Natural killer cell treated with Interleukin-12 subunit alpha and Interleukin-12 subunit beta and Interleukin-15 and Interleukin-18, amount 100 ng/mL, for 72 hours (primary cell): ENCODE measurements at regions not wholly inside any gene's neighbourhood (a gene's known extent, or its start where the extent isn't known, plus 50 kb on each side); places are given as distances from the start of the nearest gene placed in this dataset.
A peak's percentile ranks its signal among the peaks of the same experiment; 100 is the strongest.

Experiments used
- ATAC-seq, 2 donors: fragments of 150-1000 bp; cut with Tn5 transposase in 1 of 2; sonication (Bioruptor Pico), chemical (Tn5 transposase) in 1 of 2; 2 replicates each; pipeline ENCODE4 v1.10.0; 2021
- DNase-seq: peaks from one replicate; pipeline ENCODE4 v3.0.0; 2022; ENCODE audit warnings: low spot score
- H3K27ac Mint-ChIP-seq, 2 donors: 1 replicate in 1 of 2; 2 replicates in 1 of 2; pipeline ENCODE4 v1.8.0; 2022; ENCODE audit warnings: mixed read lengths in 2 of 2, mild to moderate bottlenecking in 1 of 2, moderate library complexity in 1 of 2
- H3K27me3 Mint-ChIP-seq, 2 donors: 1 replicate in 1 of 2; 2 replicates in 1 of 2; pipeline ENCODE4 v1.8.0; 2022; ENCODE audit warnings: mixed read lengths in 2 of 2
- H3K36me3 Mint-ChIP-seq: one replicate; pipeline ENCODE4 v1.8.0; 2022; ENCODE audit warnings: mixed read lengths
- H3K4me1 Mint-ChIP-seq, 2 donors: 1 replicate in 1 of 2; 2 replicates in 1 of 2; pipeline ENCODE4 v1.8.0; 2022; ENCODE audit warnings: low read depth in 2 of 2, mixed read lengths in 2 of 2, mild to moderate bottlenecking in 1 of 2
- H3K4me3 Mint-ChIP-seq: one replicate; pipeline ENCODE4 v1.8.0; 2022; ENCODE audit warnings: mixed read lengths
- H3K9me3 Mint-ChIP-seq: 2 replicates; pipeline ENCODE4 v1.8.0; 2022; ENCODE audit warnings: mixed read lengths

DNA sequence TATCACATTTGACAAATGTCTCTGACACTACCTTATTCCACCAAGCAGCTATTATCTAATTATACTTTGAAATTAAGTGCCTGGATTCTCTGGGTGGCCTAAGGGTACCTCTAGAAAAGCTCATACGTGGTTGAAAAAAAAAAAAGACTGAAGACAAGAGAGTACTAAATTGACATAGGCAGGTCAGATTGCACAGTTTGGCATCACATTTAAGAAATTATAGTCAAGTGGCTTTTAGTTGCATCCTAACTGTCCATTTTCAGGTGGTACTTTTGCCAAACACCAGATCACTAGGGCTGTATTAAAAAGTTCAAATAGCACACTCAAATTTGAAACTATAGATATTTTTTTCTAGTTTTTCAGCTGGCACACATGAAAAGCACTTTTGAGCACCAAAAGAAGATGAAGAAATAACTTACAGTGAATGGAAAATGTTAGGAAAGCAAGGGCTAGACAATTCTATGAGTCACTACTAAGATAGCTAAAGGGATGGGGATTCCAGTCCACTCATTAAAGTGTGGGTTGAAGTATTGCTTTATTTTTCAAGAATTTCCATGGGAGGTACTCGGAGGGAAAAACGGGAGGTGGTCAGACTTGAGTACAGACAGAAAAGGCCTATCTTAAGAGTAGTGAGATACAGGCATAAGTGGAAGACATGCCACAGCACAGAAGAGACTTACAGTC lies 106.5 kb upstream of the COL5A2 start:
- Mint-ChIP-seq H3K9me3 (peaks cover 11% of the 10 kb centered on the region), H3K27ac (no peak overlapping the region), H3K4me3 (no peak overlapping the region), H3K36me3 (peaks cover 4% of the 10 kb centered on the region), H3K27me3 (no peaks in the 10 kb centered on the region), H3K4me1 (no peaks in the 10 kb centered on the region)
- DNase-seq = no peak
- no peak for ATAC-seq

DNA sequence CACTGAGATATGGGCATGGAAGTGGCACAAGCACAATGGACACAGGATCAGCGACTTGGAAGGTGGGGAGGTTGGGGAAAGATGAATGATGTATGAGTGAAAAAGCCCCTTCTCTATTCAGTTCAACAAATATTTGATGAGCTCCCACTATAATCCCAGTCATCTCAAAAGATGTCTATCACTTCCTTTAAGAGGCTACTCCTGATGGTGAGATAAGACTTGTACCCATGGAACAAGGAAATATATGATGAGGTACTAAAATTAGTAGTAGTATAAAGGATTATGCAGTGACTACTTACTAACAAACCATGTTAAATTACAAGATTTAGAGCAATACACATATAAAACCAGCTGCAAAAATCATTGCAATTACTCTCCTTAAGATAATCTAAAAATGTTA lies 107.8 kb upstream of the COL5A2 start:
- Mint-ChIP-seq H3K4me1 (no peaks in the 10 kb centered on the region), H3K27me3 (no peaks in the 10 kb centered on the region), H3K36me3 (peaks cover 4% of the 10 kb centered on the region), H3K27ac (no peak overlapping the region), H3K4me3 (no peak overlapping the region), H3K9me3 (peaks cover 11% of the 10 kb centered on the region)
- no peak for DNase-seq
- ATAC-seq = no peak

DNA sequence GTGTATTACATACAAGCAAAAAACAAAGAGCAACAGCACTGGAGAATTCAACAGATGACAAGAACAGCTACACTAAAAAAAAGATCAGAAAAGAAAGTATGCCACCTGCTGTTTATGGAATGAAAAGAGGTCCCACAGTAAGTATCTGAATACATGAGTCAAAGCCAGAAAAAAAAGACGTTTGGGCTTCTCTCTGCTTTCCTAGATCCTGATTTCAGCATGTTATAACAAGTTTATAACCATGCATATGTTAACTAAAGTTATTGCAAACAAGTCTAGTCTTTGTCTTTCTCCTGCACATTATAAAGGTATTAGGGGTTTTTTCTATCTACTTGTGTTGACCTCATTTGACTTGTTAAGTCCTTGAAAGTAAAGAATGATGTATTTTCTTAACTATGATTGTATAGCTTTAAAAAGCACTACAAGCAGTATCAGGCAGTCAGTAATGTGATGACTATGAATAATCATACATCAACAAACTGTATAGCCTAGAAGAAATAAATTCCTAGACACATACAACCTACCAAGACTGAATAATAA lies 108.5 kb upstream of the COL5A2 start:
- ATAC-seq = no peak
- no peaks in the 10 kb centered on the region for H3K27me3 Mint-ChIP-seq
- no peak for DNase-seq
- H3K4me3 Mint-ChIP-seq = no peak overlapping the region
- H3K27ac Mint-ChIP-seq = no peak overlapping the region
- H3K9me3 Mint-ChIP-seq = peaks cover 9% of the 10 kb centered on the region
- peaks cover 4% of the 10 kb centered on the region for H3K36me3 Mint-ChIP-seq
- H3K4me1 Mint-ChIP-seq = no peaks in the 10 kb centered on the region

- H3K36me3 Mint-ChIP-seq = peaks cover 4% of the 10 kb centered on the region
- H3K4me1 Mint-ChIP-seq = no peaks in the 10 kb centered on the region
- ATAC-seq = no peak
- H3K27ac Mint-ChIP-seq = no peak overlapping the region
- no peak for DNase-seq
- H3K27me3 Mint-ChIP-seq = no peaks in the 10 kb centered on the region
- H3K4me3 Mint-ChIP-seq = no peak overlapping the region
- H3K9me3 Mint-ChIP-seq = peaks cover 5% of the 10 kb centered on the region
Observed at GRCh38 chr2:189291460-189291859, 111.9 kb upstream of the COL5A2 start.

GRCh38 chr2:189293164-189293563 lies 113.6 kb upstream of the COL5A2 start:
- no peaks in the 10 kb centered on the region for H3K4me1 Mint-ChIP-seq

GRCh38 chr2:189297446-189297845 lies 117.9 kb upstream of the COL5A2 start:
- Mint-ChIP-seq H3K36me3 (no peaks in the 10 kb centered on the region), H3K9me3 (no peaks in the 10 kb centered on the region), H3K4me3 (no peak overlapping the region), H3K27me3 (no peaks in the 10 kb centered on the region), H3K27ac (no peak overlapping the region), H3K4me1 (peaks cover 0 to 2% of the 10 kb centered on the region in 2 donors)
- no peak for DNase-seq
- no peak for ATAC-seq

More at GRCh38 chr2:189293164-189293563, 113.6 kb upstream of the COL5A2 start:
- Mint-ChIP-seq H3K9me3 (peaks cover 5% of the 10 kb centered on the region), H3K4me3 (no peak overlapping the region), H3K27me3 (no peaks in the 10 kb centered on the region), H3K36me3 (peaks cover 4% of the 10 kb centered on the region), H3K27ac (no peak overlapping the region)
- DNase-seq = no peak
- ATAC-seq = no peak

DNA sequence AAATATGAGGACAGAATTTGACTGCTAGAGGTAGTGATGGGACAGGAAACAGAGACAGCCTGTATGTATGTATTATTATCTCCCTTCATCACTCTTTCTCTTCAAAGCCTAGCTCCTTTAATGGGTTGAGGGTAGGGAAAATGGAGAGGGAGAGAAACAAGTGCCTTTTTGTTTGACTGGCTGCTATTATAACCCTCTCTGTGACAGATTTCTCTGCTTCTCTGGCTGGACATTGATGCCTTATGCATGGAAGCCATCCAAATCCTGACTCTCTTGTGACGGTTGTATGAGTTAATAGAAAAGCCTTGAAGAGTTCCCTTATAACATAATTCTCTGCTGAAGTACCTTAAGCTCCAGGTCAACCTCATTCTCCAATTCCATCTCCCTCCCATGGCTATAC lies 118.5 kb upstream of the COL5A2 start:
- ATAC-seq (no peak), DNase-seq (no peak)
- Mint-ChIP-seq H3K36me3 (no peaks in the 10 kb centered on the region), H3K9me3 (no peaks in the 10 kb centered on the region), H3K4me3 (no peak overlapping the region), H3K27me3 (no peaks in the 10 kb centered on the region), H3K27ac (no peak overlapping the region), H3K4me1 (peaks cover 0 to 5% of the 10 kb centered on the region in 2 donors)

DNA sequence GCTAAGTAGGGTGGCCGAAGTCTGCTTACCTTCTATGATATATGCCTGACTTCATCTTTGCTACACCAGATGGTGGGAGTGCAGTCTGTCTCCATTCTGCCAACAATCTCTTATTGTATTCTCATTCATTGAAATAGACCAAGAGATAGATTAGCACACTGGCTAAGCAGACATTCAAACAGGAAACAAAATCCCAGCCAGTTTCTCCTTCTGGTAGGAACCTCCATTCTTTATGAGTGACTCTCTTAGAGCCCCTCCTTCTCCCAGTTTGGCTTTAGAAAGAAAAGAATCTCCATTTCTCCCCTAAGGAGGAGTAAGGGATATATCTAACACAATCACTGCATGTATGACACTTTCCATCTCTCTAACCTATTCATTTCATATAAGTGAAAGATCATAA lies 118.9 kb upstream of the COL5A2 start:
- H3K4me1 Mint-ChIP-seq = peaks cover 0 to 5% of the 10 kb centered on the region in 2 donors
- ATAC-seq = no peak
- no peak for DNase-seq
- H3K9me3 Mint-ChIP-seq = no peaks in the 10 kb centered on the region
- no peaks in the 10 kb centered on the region for H3K27me3 Mint-ChIP-seq
- H3K4me3 Mint-ChIP-seq = no peak overlapping the region
- no peak overlapping the region for H3K27ac Mint-ChIP-seq
- no peaks in the 10 kb centered on the region for H3K36me3 Mint-ChIP-seq

DNA sequence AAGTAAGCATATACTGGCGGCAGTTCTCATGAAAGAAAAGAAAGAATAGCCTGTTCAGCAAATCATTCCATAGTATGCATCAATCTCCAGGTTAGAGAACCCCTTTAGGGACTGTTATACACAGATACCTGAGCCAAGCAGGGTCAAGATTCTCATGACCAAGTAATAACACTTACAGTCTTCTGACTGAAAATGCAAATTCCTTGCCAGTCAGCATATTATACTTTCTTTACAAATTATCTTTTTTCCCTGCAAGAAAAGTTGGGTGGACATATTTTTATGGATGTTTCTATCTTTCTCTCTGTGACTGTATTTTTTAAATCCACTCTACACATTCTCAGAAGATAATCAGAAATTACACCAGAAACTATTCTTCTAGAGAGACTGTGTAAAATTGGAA lies 120.4 kb upstream of the COL5A2 start:
- Mint-ChIP-seq H3K9me3 (no peaks in the 10 kb centered on the region), H3K4me1 (peaks cover 4 to 5% of the 10 kb centered on the region in 2 donors), H3K27me3 (no peaks in the 10 kb centered on the region), H3K36me3 (no peaks in the 10 kb centered on the region), H3K27ac (no peak overlapping the region), H3K4me3 (no peak overlapping the region)
- no peak for DNase-seq
- ATAC-seq = no peak

GRCh38 chr2:189300916-189301315 lies 121.4 kb upstream of the COL5A2 start:
- no peaks in the 10 kb centered on the region for H3K36me3 Mint-ChIP-seq
- H3K4me1 Mint-ChIP-seq = peaks cover 4 to 5% of the 10 kb centered on the region in 2 donors
- DNase-seq (no peak), ATAC-seq (no peak)
- H3K4me3 Mint-ChIP-seq = no peak overlapping the region
- no peaks in the 10 kb centered on the region for H3K9me3 Mint-ChIP-seq
- H3K27me3 Mint-ChIP-seq = no peaks in the 10 kb centered on the region
- no peak overlapping the region for H3K27ac Mint-ChIP-seq

GRCh38 chr2:189302274-189302948 lies 122.8 kb upstream of the COL5A2 start:
- no peaks in the 10 kb centered on the region for H3K9me3 Mint-ChIP-seq
- no peak overlapping the region for H3K4me3 Mint-ChIP-seq
- peak overlapping the region in 1 of 2 donors; percentile 75 for H3K27ac Mint-ChIP-seq
- no peaks in the 10 kb centered on the region for H3K27me3 Mint-ChIP-seq
- ATAC-seq (no peak), DNase-seq (no peak)
- H3K36me3 Mint-ChIP-seq = no peaks in the 10 kb centered on the region
- H3K4me1 Mint-ChIP-seq = peaks cover 4 to 5% of the 10 kb centered on the region in 2 donors

DNA sequence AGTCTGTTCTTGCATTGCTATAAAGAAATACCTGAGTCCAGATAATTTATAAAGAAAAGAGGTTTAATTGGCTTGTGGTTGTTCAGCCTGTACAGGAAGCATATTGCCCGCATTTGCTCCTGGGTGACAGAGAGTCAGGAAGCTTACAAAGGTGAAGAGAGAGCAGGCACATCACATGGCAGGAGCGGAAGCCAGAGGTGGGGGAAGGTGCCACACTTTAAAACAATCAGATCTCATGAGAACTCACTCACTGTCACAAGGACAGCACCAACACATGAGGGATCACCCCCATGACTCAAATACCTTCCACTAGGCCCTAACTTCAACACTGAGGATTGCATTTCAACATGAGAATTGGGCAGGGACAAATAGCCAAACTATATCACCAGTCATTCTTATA lies 124.8 kb upstream of the COL5A2 start:
- H3K4me1 Mint-ChIP-seq = peaks cover 4 to 5% of the 10 kb centered on the region in 2 donors

GRCh38 chr2:189305291-189305943 lies 125.9 kb upstream of the COL5A2 start:
- no peak for ATAC-seq
- Mint-ChIP-seq H3K4me1 (peaks cover 4 to 5% of the 10 kb centered on the region in 2 donors), H3K27me3 (no peaks in the 10 kb centered on the region), H3K36me3 (no peaks in the 10 kb centered on the region), H3K4me3 (no peak overlapping the region), H3K27ac (no peak overlapping the region), H3K9me3 (peaks cover 2% of the 10 kb centered on the region)
- DNase-seq = no peak

More for the DNA sequence above, 124.8 kb upstream of the COL5A2 start:
- Mint-ChIP-seq H3K4me3 (no peak overlapping the region), H3K27me3 (no peaks in the 10 kb centered on the region), H3K9me3 (no peaks in the 10 kb centered on the region), H3K36me3 (no peaks in the 10 kb centered on the region), H3K27ac (peak overlapping the region in 1 of 2 donors; percentile 38)
- DNase-seq = no peak
- ATAC-seq = no peak

DNA sequence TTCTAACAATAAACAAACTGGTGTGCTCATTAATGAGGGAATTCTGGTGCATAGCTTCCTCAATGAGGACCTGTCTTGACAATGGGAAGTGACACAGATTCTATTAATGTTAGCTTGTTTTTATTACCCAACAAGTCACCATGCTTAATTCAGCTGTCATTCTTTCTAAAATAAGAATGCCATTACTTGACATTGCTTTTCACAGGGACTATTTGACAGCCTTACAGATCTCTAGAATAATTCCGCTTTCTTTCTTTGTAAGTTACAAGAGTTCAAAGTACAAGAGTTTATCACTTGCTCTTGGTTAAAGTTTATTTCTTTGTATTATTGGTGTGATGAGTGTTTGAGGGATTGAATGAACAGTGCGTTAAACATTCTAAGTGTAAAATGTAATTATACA lies 127.0 kb upstream of the COL5A2 start:
- Mint-ChIP-seq H3K4me3 (no peak overlapping the region), H3K9me3 (peaks cover 2% of the 10 kb centered on the region)

More for the DNA sequence above, 127.0 kb upstream of the COL5A2 start:
- ATAC-seq (no peak), DNase-seq (no peak)
- Mint-ChIP-seq H3K27ac (no peak overlapping the region), H3K36me3 (no peaks in the 10 kb centered on the region), H3K27me3 (no peaks in the 10 kb centered on the region), H3K4me1 (peaks cover 4 to 5% of the 10 kb centered on the region in 2 donors)
